B cell (primary cell): ENCODE measurements at regions not wholly inside any gene's neighbourhood (a gene's known extent, or its start where the extent isn't known, plus 50 kb on each side); places are given as distances from the start of the nearest gene placed in this dataset.

Experiments used
- CTCF ChIP-seq: fragments of 200-600 bp; IDR thresholded peaks from one replicate; pipeline ENCODE4 v1.8.0; 2022; ENCODE audit warnings: antibody characterized with exemption, mild to moderate bottlenecking
- EZH2 ChIP-seq: IDR thresholded peaks from 2 replicates; pipeline ENCODE4 v1.6.1; 2012; ENCODE audit warnings: borderline replicate concordance, low read depth, mild to moderate bottlenecking, moderate library complexity, low read length; ENCODE audit not compliant: insufficient read depth, poor library complexity, severe bottlenecking

- no peak for TF ChIP-seq CTCF
- TF ChIP-seq EZH2 = no peak
Observed at GRCh38 chr3:10602271-10602670, 96.9 kb upstream of the ATP2B2 start.
